K562 (cell line): ENCODE measurements at regions not wholly inside any gene's neighbourhood (a gene's known extent, or its start where the extent isn't known, plus 50 kb on each side); places are given as distances from the start of the nearest gene placed in this dataset.

ENCODE experiments used
- ETV1 ChIP-seq: fragments of 450-650 bp; conservative IDR thresholded peaks from 2 replicates; pipeline ENCODE4 v1.6.1; 2016; ENCODE audit warnings: missing genetic modification characterization, control low read depth, low read depth, missing compliant biosample characterization
- POLR2A ChIP-seq: fragments of 450-650 bp; conservative IDR thresholded peaks from 2 replicates; pipeline ENCODE4 v1.6.1; 2016
- TF ChIP-seq, protein P1 (sequence below): fragments of 450-650 bp; formaldehyde crosslinking; IDR thresholded peaks from 2 replicates; pipeline ENCODE4 v1.4.0; 2020; ENCODE audit warnings: mild to moderate bottlenecking, moderate library complexity

DNA sequence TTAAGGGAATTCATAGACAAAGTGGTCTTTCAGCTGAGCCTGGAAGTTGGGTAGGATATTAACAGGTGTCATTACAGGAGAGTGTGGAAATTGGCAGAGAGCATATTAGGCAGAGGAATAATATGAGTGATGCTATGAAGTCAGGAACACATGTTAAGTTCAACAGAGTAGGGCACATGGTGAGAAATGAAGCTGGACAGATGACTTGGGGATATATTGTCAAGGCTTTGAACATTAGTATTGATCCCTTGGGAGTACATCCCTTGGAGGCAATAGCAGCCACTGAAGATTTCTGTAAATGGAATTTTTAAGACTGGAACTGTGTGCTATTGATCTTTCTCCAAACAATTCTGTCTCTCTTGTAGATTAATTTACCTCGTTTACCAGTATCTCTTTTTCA is 170.7 kb downstream of the SCG2 start:
- TF ChIP-seq, protein P1, sequence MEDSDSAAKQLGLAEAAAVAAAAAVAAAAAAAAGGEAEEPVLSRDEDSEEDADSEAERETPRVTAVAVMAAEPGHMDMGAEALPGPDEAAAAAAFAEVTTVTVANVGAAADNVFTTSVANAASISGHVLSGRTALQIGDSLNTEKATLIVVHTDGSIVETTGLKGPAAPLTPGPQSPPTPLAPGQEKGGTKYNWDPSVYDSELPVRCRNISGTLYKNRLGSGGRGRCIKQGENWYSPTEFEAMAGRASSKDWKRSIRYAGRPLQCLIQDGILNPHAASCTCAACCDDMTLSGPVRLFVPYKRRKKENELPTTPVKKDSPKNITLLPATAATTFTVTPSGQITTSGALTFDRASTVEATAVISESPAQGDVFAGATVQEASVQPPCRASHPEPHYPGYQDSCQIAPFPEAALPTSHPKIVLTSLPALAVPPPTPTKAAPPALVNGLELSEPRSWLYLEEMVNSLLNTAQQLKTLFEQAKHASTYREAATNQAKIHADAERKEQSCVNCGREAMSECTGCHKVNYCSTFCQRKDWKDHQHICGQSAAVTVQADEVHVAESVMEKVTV (CRISPR knock-in tag): no peak
- TF ChIP-seq POLR2A (no peak), ETV1 (tag) (no peak)
